ENCODE measurements at regions not wholly inside any gene's neighbourhood (a gene's known extent, or its start where the extent isn't known, plus 50 kb on each side); places are given as distances from the start of the nearest gene placed in this dataset.

- no peaks in the 10 kb centered on the region for H3K9me3 ChIP-seq
- TF ChIP-seq, protein P1, sequence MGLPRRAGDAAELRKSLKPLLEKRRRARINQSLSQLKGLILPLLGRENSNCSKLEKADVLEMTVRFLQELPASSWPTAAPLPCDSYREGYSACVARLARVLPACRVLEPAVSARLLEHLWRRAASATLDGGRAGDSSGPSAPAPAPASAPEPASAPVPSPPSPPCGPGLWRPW (IDR thresholded peaks at IDR 0.05): no peak
- TF ChIP-seq HDAC2 (IDR thresholded peaks at IDR 0.05) (no peak), RARB (CRISPR knock-in tag; IDR thresholded peaks at IDR 0.05) (no peak), PHF8 (IDR thresholded peaks at IDR 0.05; ENCODE audit: borderline replicate concordance, low read depth) (no peak), EP300 (IDR thresholded peaks at IDR 0.05) (no peak), E2F6 (IDR thresholded peaks at IDR 0.05; ENCODE audit: borderline replicate concordance, low read depth) (no peak), CEBPB (IDR thresholded peaks at IDR 0.05) (no peak), GATA3 (IDR thresholded peaks at IDR 0.05; ENCODE audit: borderline replicate concordance) (no peak), KDM5A (IDR thresholded peaks at IDR 0.05) (no peak), MYC (IDR thresholded peaks at IDR 0.05; ENCODE audit: borderline replicate concordance, low read length) (no peak), ZFP36 (IDR thresholded peaks at IDR 0.05; ENCODE audit: borderline replicate concordance, partially characterized antibody) (no peak), RFX5 (IDR thresholded peaks at IDR 0.05) (no peak), FOSB (CRISPR knock-in tag; IDR thresholded peaks at IDR 0.05) (no peak), CTCF (IDR thresholded peaks at IDR 0.05) (no peak), POLR2A (IDR thresholded peaks at IDR 0.05; ENCODE audit: low read length) (no peak), HOXB13 (CRISPR knock-in tag; IDR thresholded peaks at IDR 0.05; ENCODE audit: low read depth) (no peak), SREBF2 (IDR thresholded peaks at IDR 0.05) (no peak)
- TF ChIP-seq, protein P2, sequence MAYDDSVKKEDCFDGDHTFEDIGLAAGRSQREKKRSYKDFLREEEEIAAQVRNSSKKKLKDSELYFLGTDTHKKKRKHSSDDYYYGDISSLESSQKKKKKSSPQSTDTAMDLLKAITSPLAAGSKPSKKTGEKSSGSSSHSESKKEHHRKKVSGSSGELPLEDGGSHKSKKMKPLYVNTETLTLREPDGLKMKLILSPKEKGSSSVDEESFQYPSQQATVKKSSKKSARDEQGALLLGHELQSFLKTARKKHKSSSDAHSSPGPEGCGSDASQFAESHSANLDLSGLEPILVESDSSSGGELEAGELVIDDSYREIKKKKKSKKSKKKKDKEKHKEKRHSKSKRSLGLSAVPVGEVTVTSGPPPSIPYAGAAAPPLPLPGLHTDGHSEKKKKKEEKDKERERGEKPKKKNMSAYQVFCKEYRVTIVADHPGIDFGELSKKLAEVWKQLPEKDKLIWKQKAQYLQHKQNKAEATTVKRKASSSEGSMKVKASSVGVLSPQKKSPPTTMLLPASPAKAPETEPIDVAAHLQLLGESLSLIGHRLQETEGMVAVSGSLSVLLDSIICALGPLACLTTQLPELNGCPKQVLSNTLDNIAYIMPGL (CRISPR knock-in tag; IDR thresholded peaks at IDR 0.05; ENCODE audit: borderline replicate concordance): no peak
- TF ChIP-seq, protein P3, sequence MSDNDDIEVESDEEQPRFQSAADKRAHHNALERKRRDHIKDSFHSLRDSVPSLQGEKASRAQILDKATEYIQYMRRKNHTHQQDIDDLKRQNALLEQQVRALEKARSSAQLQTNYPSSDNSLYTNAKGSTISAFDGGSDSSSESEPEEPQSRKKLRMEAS (IDR thresholded peaks at IDR 0.05): no peak
- H3K4me3 ChIP-seq: no peak overlapping the region
- no peak for FAIRE-seq
- H3K27ac ChIP-seq: no peak overlapping the region
- ATAC-seq: no peak
- DNase-seq (ENCODE audit: low read depth in 1 of 2, low spot score in 1 of 2): no peak
- ChIA-PET POLR2A (no interaction called here), CTCF (no interaction called here)
- WGBS (ENCODE audit: missing lambda C conversion rate): 12% methylated on average over 3 of the region's 3 CpGs
- H3K4me2 ChIP-seq: no peak overlapping the region
- H3K4me1 ChIP-seq: no peaks in the 10 kb centered on the region
Measured at GRCh38 chr21:35683664-35684304, 376.5 kb downstream of the SETD4 start.

GRCh38 chr21:35682904-35683549 is 377.3 kb downstream of the SETD4 start:
- POLR2A ChIA-PET: no interaction called here
- FAIRE-seq: no peak
- Histone ChIP-seq H3K4me1 (no peaks in the 10 kb centered on the region), H3K4me2 (no peak overlapping the region), H3K4me3 (no peak overlapping the region), H3K27ac (no peak overlapping the region), H3K9me3 (no peaks in the 10 kb centered on the region)
- 35% methylated on average over 2 of the region's 2 CpGs for WGBS (ENCODE audit: missing lambda C conversion rate)
- ATAC-seq: no peak
- DNase-seq (ENCODE audit: low read depth in 1 of 2, low spot score in 1 of 2): no peak
- CTCF ChIA-PET: no interaction called here
- no peak for TF ChIP-seq NFE2L2 (conservative IDR thresholded peaks at IDR 0.05; ENCODE audit: low read length)
- no peak for TF ChIP-seq ZSCAN20 (CRISPR knock-in tag; IDR thresholded peaks at IDR 0.05)
- no peak for TF ChIP-seq HEYL (CRISPR knock-in tag; IDR thresholded peaks at IDR 0.05)
- no peak for TF ChIP-seq USF2 (IDR thresholded peaks at IDR 0.05)
- TF ChIP-seq, protein P3 (IDR thresholded peaks at IDR 0.05): no peak
- TF ChIP-seq SREBF2 (IDR thresholded peaks at IDR 0.05): no peak
- no peak for TF ChIP-seq HOXA7 (CRISPR knock-in tag; IDR thresholded peaks at IDR 0.05)
- TF ChIP-seq, protein P1 (IDR thresholded peaks at IDR 0.05): no peak
- TF ChIP-seq POLR2A (IDR thresholded peaks at IDR 0.05; ENCODE audit: low read length): no peak
- TF ChIP-seq PHF8 (IDR thresholded peaks at IDR 0.05; ENCODE audit: borderline replicate concordance, low read depth): no peak
- TF ChIP-seq E2F6 (IDR thresholded peaks at IDR 0.05; ENCODE audit: borderline replicate concordance, low read depth): no peak
- TF ChIP-seq KDM5A (IDR thresholded peaks at IDR 0.05): no peak
- no peak for TF ChIP-seq CBX8 (IDR thresholded peaks at IDR 0.05)
- TF ChIP-seq FOSL2 (IDR thresholded peaks at IDR 0.05): no peak
- no peak for TF ChIP-seq FOSL2 (CRISPR knock-in tag; IDR thresholded peaks at IDR 0.05)
- TF ChIP-seq SMC3 (IDR thresholded peaks at IDR 0.05): no peak
- TF ChIP-seq RNF2 (IDR thresholded peaks at IDR 0.05; ENCODE audit: borderline replicate concordance, low read depth): no peak

Data from A549 (cell line).